ENCODE measurements at regions not wholly inside any gene's neighbourhood (a gene's known extent, or its start where the extent isn't known, plus 50 kb on each side); places are given as distances from the start of the nearest gene placed in this dataset.

GRCh38 chr15:61511756-61512155, 282.7 kb upstream of the RORA start:
- Mint-ChIP-seq H3K27me3 (ENCODE audit: low read depth) (no peaks in the 10 kb centered on the region), H3K9me3 (no peaks in the 10 kb centered on the region), H3K4me3 (no peak overlapping the region), H3K4me1 (peaks cover 5% of the 10 kb centered on the region), H3K36me3 (ENCODE audit: low read depth) (no peaks in the 10 kb centered on the region), H3K27ac (ENCODE audit: unreplicated experiment) (no peak overlapping the region)
- DNase-seq (ENCODE audit: low read depth, low spot score), result no peak
- TF ChIP-seq CTCF (conservative IDR thresholded peaks at IDR 0.05), result no peak

GRCh38 chr15:61511089-61511488, 282.0 kb upstream of the RORA start:
- DNase-seq (ENCODE audit: low read depth, low spot score), result no peak
- Mint-ChIP-seq H3K9me3 (no peaks in the 10 kb centered on the region), H3K4me3 (no peak overlapping the region), H3K27me3 (ENCODE audit: low read depth) (no peaks in the 10 kb centered on the region), H3K4me1 (peaks cover 5% of the 10 kb centered on the region), H3K27ac (ENCODE audit: unreplicated experiment) (no peak overlapping the region), H3K36me3 (ENCODE audit: low read depth) (no peaks in the 10 kb centered on the region)
- TF ChIP-seq CTCF (conservative IDR thresholded peaks at IDR 0.05), result no peak

GRCh38 chr15:61509327-61509840, 280.3 kb upstream of the RORA start:
- H3K27me3 Mint-ChIP-seq (ENCODE audit: low read depth), result no peaks in the 10 kb centered on the region
- H3K4me1 Mint-ChIP-seq, result peaks cover 5% of the 10 kb centered on the region
- H3K27ac Mint-ChIP-seq (ENCODE audit: unreplicated experiment), result no peak overlapping the region
- no peak overlapping the region for H3K4me3 Mint-ChIP-seq
- DNase-seq (ENCODE audit: low read depth, low spot score), result no peak
- no peak for TF ChIP-seq CTCF (conservative IDR thresholded peaks at IDR 0.05)
- no peaks in the 10 kb centered on the region for H3K36me3 Mint-ChIP-seq (ENCODE audit: low read depth)
- H3K9me3 Mint-ChIP-seq, result no peaks in the 10 kb centered on the region

- no peak for DNase-seq (ENCODE audit: low read depth, low spot score)
- Mint-ChIP-seq H3K27me3 (ENCODE audit: low read depth) (no peaks in the 10 kb centered on the region), H3K4me3 (no peak overlapping the region), H3K4me1 (peaks cover 5% of the 10 kb centered on the region), H3K9me3 (no peaks in the 10 kb centered on the region), H3K27ac (ENCODE audit: unreplicated experiment) (no peak overlapping the region), H3K36me3 (ENCODE audit: low read depth) (no peaks in the 10 kb centered on the region)
- no peak for TF ChIP-seq CTCF (conservative IDR thresholded peaks at IDR 0.05)
Observed at GRCh38 chr15:61503383-61503969, 274.4 kb upstream of the RORA start.

- H3K4me1 Mint-ChIP-seq, result peaks cover 5% of the 10 kb centered on the region
- no peak overlapping the region for H3K27ac Mint-ChIP-seq (ENCODE audit: unreplicated experiment)
- DNase-seq (ENCODE audit: low read depth, low spot score), result no peak
- no peak for TF ChIP-seq CTCF (conservative IDR thresholded peaks at IDR 0.05)
- peaks cover 3% of the 10 kb centered on the region for H3K27me3 Mint-ChIP-seq (ENCODE audit: low read depth)
- H3K36me3 Mint-ChIP-seq (ENCODE audit: low read depth), result no peaks in the 10 kb centered on the region
- no peaks in the 10 kb centered on the region for H3K9me3 Mint-ChIP-seq
- H3K4me3 Mint-ChIP-seq, result no peak overlapping the region
Observed at GRCh38 chr15:61501815-61502389, 272.8 kb upstream of the RORA start.
